ENCODE measurements at regions not wholly inside any gene's neighbourhood (a gene's known extent, or its start where the extent isn't known, plus 50 kb on each side); places are given as distances from the start of the nearest gene placed in this dataset.

GRCh38 chr1:96966536-96967138 is 245.1 kb downstream of the PTBP2 start:
- DNase-seq, result peak; percentile 44

GRCh38 chr1:96967311-96967710 is 245.7 kb downstream of the PTBP2 start:
- DNase-seq, result no peak

GRCh38 chr1:96968541-96968940 is 247.0 kb downstream of the PTBP2 start:
- DNase-seq, result no peak

- DNase-seq, result no peak
Measured at GRCh38 chr1:96968983-96969382, 247.4 kb downstream of the PTBP2 start.

- DNase-seq, result no peak
Measured at GRCh38 chr1:96969656-96970163, 248.1 kb downstream of the PTBP2 start.

- no peak for DNase-seq
Measured at GRCh38 chr1:96971439-96971838, 249.9 kb downstream of the PTBP2 start.

GRCh38 chr1:96971849-96972602 is 250.4 kb downstream of the PTBP2 start:
- no peak for DNase-seq

GRCh38 chr1:96973605-96974004 is 252.0 kb downstream of the PTBP2 start:
- DNase-seq, result no peak

GRCh38 chr1:96978444-96978843 is 256.9 kb downstream of the PTBP2 start:
- no peak for DNase-seq

GRCh38 chr1:96978901-96979300 is 257.3 kb downstream of the PTBP2 start:
- no peak for DNase-seq

GRCh38 chr1:96979304-96980268 is 258.0 kb downstream of the PTBP2 start:
- DNase-seq, result no peak

GRCh38 chr1:96980448-96980847 is 258.9 kb downstream of the PTBP2 start:
- no peak for DNase-seq

GRCh38 chr1:96981181-96981580 is 259.6 kb downstream of the PTBP2 start:
- DNase-seq, result no peak

GRCh38 chr1:96982118-96982517 is 260.5 kb downstream of the PTBP2 start:
- no peak for DNase-seq

- DNase-seq, result no peak
Measured at GRCh38 chr1:96983866-96984265, 262.3 kb downstream of the PTBP2 start.

GRCh38 chr1:96987186-96987703 is 265.7 kb downstream of the PTBP2 start:
- DNase-seq, result no peak

- DNase-seq, result no peak
Measured at GRCh38 chr1:96989302-96989701, 267.7 kb downstream of the PTBP2 start.

GRCh38 chr1:96990136-96990535 is 268.6 kb downstream of the PTBP2 start:
- DNase-seq, result no peak

GRCh38 chr1:96991261-96991660 is 269.7 kb downstream of the PTBP2 start:
- no peak for DNase-seq

- no peak for DNase-seq
Measured at GRCh38 chr1:96992871-96993270, 271.3 kb downstream of the PTBP2 start.

- DNase-seq, result no peak
Measured at GRCh38 chr1:96995351-96995750, 273.8 kb downstream of the PTBP2 start.

- no peak for DNase-seq
Measured at GRCh38 chr1:96996001-96996400, 274.4 kb downstream of the PTBP2 start.

GRCh38 chr1:96997717-96998116 is 276.1 kb downstream of the PTBP2 start:
- DNase-seq, result no peak

Data from NCI-H2029 treated with DMSO at 0.1 percent for 48 hours (cell line).